Progenitor cell of endocrine pancreas (in vitro differentiated cells): ENCODE measurements at regions not wholly inside any gene's neighbourhood (a gene's known extent, or its start where the extent isn't known, plus 50 kb on each side); places are given as distances from the start of the nearest gene placed in this dataset.

Experiments
- DNase-seq: peaks from one replicate; pipeline ENCODE4 v3.0.0; 2021; ENCODE audit warnings: low spot score; ENCODE audit not compliant: unreplicated experiment
- H3K27ac Mint-ChIP-seq: 2 replicates; pipeline ENCODE4 v1.8.0; 2021; ENCODE audit warnings: mild to moderate bottlenecking, moderate library complexity, mixed read lengths
- H3K27me3 Mint-ChIP-seq: 2 replicates; pipeline ENCODE4 v1.8.0; 2021; ENCODE audit warnings: mixed read lengths
- H3K36me3 Mint-ChIP-seq: 2 replicates; pipeline ENCODE4 v1.8.0; 2022; ENCODE audit warnings: mixed read lengths; ENCODE audit not compliant: insufficient read depth
- H3K4me1 Mint-ChIP-seq: 2 replicates; pipeline ENCODE4 v1.8.0; 2021; ENCODE audit warnings: low read depth, mixed read lengths
- H3K4me3 Mint-ChIP-seq: 2 replicates; pipeline ENCODE4 v1.8.0; 2021; ENCODE audit warnings: low read depth, mild to moderate bottlenecking, moderate library complexity, mixed read lengths
- H3K9me3 Mint-ChIP-seq: 2 replicates; pipeline ENCODE4 v1.8.0; 2021; ENCODE audit warnings: low read depth, mixed read lengths
- TF ChIP-seq, protein P1 (sequence below): fragments of 200-600 bp; sonication (generic); IDR thresholded peaks from one replicate; pipeline ENCODE4 v1.5.0; 2021; ENCODE audit warnings: antibody characterized with exemption, mild to moderate bottlenecking; ENCODE audit not compliant: unreplicated experiment

DNA sequence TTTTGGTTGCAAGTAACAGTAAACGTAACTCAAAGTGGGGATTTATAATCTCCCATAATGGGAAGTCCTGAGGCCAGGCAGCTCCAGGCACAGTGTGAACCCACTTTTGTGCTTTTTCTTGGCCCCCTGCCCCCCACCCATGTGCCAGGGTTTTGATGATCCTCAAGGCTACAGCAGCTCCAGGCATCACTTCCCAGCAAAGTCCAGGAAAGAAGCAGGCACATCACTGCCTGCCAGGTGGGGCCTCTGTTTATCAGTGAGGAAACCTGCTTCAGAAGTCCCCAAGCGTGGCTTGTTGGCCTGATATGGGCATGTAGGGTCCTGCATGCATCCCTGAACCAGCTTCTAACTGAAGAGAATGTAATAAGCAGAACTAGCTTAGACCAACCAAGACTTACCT is 299.2 kb upstream of the SKOR2 start:
- Mint-ChIP-seq H3K9me3 (no peaks in the 10 kb centered on the region), H3K27ac (no peak overlapping the region), H3K4me1 (no peaks in the 10 kb centered on the region), H3K36me3 (no peaks in the 10 kb centered on the region), H3K27me3 (peaks cover 26% of the 10 kb centered on the region), H3K4me3 (no peak overlapping the region)
- DNase-seq, result no peak
- TF ChIP-seq, protein P1, sequence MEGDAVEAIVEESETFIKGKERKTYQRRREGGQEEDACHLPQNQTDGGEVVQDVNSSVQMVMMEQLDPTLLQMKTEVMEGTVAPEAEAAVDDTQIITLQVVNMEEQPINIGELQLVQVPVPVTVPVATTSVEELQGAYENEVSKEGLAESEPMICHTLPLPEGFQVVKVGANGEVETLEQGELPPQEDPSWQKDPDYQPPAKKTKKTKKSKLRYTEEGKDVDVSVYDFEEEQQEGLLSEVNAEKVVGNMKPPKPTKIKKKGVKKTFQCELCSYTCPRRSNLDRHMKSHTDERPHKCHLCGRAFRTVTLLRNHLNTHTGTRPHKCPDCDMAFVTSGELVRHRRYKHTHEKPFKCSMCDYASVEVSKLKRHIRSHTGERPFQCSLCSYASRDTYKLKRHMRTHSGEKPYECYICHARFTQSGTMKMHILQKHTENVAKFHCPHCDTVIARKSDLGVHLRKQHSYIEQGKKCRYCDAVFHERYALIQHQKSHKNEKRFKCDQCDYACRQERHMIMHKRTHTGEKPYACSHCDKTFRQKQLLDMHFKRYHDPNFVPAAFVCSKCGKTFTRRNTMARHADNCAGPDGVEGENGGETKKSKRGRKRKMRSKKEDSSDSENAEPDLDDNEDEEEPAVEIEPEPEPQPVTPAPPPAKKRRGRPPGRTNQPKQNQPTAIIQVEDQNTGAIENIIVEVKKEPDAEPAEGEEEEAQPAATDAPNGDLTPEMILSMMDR, result no peak

DNA sequence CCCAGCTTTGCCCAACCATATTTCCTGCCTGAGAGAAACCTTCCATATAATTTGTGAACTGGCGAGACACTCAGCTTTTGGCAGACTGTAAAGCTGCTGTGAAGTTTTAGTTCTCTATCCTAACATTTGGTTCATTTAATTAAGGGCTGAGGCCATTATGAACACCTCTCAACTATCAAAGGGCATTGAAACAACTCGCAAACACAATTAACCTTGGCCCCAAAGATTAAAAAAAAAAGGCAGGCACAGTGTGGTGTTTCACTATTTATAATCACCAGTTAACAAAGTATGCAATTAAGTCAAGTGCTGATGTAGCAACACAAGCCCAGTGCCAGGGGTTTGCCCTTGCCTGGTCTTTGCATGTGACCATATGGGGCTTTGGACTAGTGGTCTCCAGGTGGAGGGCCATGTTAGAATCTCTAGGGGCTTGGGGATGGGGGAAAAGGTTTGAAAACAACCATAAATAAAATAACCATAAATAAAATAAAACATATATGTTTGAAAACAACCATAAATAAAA is 297.6 kb upstream of the SKOR2 start:
- no peak overlapping the region for H3K27ac Mint-ChIP-seq
- no peak overlapping the region for H3K4me3 Mint-ChIP-seq
- no peaks in the 10 kb centered on the region for H3K4me1 Mint-ChIP-seq
- H3K27me3 Mint-ChIP-seq, result peaks cover 29% of the 10 kb centered on the region
- no peaks in the 10 kb centered on the region for H3K36me3 Mint-ChIP-seq
- DNase-seq, result no peak
- no peaks in the 10 kb centered on the region for H3K9me3 Mint-ChIP-seq
- TF ChIP-seq, protein P1, result no peak

DNA sequence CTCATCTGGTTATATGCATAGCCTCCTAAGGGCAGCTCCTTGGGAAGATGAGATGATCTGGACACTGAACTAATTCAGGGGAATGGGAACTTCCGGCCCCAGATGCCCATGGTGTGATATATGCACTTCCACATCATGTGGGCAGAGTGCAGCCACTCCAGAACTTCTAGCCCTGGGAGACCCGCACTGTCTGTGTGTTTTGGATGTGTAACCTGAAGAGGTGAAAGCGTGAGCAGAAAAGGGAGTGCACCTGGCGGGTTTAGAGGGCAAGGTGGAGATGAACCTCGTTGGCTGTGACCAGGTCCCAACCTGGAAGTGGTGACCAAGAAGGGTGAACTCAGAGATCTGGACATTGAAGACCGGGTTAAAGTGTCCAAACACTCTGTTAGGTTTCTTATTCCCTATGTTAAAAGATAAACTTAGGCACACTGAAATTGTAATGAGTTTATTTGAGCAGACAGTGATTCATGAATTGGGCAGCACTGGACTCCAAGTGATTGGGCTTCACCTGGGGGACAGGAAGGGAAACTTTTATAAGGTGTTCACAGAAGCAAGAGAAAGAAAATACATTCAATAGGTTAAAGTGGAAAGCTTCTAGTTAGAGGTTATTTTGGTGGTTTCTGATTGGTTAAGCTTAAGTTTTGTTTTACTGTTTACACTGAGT is 296.2 kb upstream of the SKOR2 start:
- peaks cover 32% of the 10 kb centered on the region for H3K27me3 Mint-ChIP-seq
- DNase-seq, result no peak
- TF ChIP-seq, protein P1, result no peak
- no peaks in the 10 kb centered on the region for H3K36me3 Mint-ChIP-seq
- H3K9me3 Mint-ChIP-seq, result no peaks in the 10 kb centered on the region
- H3K4me3 Mint-ChIP-seq, result no peak overlapping the region
- H3K27ac Mint-ChIP-seq, result no peak overlapping the region
- no peaks in the 10 kb centered on the region for H3K4me1 Mint-ChIP-seq

DNA sequence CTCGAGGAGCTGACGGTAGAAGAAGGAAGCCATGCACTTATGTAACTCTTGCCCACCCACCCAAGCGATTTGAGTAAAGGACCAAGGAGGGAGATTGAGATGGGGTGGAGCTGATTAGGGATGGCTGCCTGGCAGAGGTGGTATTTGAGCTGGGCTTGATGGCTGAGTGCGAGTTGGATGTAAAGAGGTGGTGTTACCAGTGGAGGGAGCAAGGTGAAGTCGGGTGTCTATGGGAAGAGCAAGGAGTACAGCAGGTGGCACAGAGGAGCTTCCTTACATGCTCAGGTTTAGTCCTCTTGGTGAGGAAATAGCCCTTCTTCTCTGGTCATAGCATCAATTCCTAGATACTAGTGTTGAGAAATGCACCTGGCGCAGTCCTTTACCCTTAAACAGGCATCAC is 294.2 kb upstream of the SKOR2 start:
- Mint-ChIP-seq H3K4me3 (no peak overlapping the region), H3K36me3 (no peaks in the 10 kb centered on the region)
- no peak for DNase-seq

DNA sequence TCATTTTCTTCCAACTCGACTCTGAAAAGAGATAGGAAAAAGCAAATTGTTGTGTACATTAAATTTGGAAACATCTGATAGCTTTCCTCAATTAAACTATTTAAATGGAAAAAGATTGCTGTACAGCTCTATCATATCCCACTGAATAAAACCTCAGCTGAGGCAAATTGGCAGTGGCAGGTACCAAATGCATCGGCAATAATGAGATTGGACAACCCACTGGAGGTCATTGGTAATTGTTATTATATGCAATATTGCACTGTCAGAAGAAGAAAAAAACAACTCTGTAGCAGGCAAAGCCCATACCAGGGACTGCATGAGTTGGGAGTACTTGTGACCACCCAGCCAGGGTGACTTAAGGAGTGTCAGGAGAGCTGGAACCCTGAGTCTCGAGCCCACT is 291.6 kb upstream of the SKOR2 start:
- TF ChIP-seq, protein P1, result no peak
- Mint-ChIP-seq H3K36me3 (no peaks in the 10 kb centered on the region), H3K27ac (no peak overlapping the region), H3K4me3 (no peak overlapping the region), H3K9me3 (no peaks in the 10 kb centered on the region), H3K4me1 (no peaks in the 10 kb centered on the region), H3K27me3 (peaks cover 37% of the 10 kb centered on the region)
- no peak for DNase-seq

More for the DNA sequence above, 294.2 kb upstream of the SKOR2 start:
- no peaks in the 10 kb centered on the region for H3K4me1 Mint-ChIP-seq
- TF ChIP-seq, protein P1, result no peak
- peaks cover 31% of the 10 kb centered on the region for H3K27me3 Mint-ChIP-seq
- no peak overlapping the region for H3K27ac Mint-ChIP-seq
- no peaks in the 10 kb centered on the region for H3K9me3 Mint-ChIP-seq
